ENCODE measurements at regions not wholly inside any gene's neighbourhood (a gene's known extent, or its start where the extent isn't known, plus 50 kb on each side); places are given as distances from the start of the nearest gene placed in this dataset.

- no peak for ATAC-seq
- TF ChIP-seq PPARA (CRISPR knock-in tag; IDR thresholded peaks at IDR 0.05; ENCODE audit: borderline replicate concordance) (no peak), ZNF70 (CRISPR knock-in tag; IDR thresholded peaks at IDR 0.05) (no peak), ZFP3 (CRISPR knock-in tag; IDR thresholded peaks at IDR 0.05) (no peak), CSDC2 (CRISPR knock-in tag; IDR thresholded peaks at IDR 0.05) (no peak), POU6F1 (CRISPR knock-in tag; IDR thresholded peaks at IDR 0.05; ENCODE audit: borderline replicate concordance, low read depth) (no peak), OSR1 (CRISPR knock-in tag; IDR thresholded peaks at IDR 0.05) (no peak), ZFP30 (CRISPR knock-in tag; IDR thresholded peaks at IDR 0.05) (no peak), ZNF8 (CRISPR knock-in tag; IDR thresholded peaks at IDR 0.05) (no peak), ZC3H10 (CRISPR knock-in tag; IDR thresholded peaks at IDR 0.05) (no peak), BACH2 (CRISPR knock-in tag; IDR thresholded peaks at IDR 0.05; ENCODE audit: borderline replicate concordance) (no peak), ZNF565 (CRISPR knock-in tag; conservative IDR thresholded peaks at IDR 0.05; ENCODE audit: low read depth) (no peak), ISL1 (CRISPR knock-in tag; IDR thresholded peaks at IDR 0.05) (no peak), CSRNP3 (CRISPR knock-in tag; IDR thresholded peaks at IDR 0.05) (no peak), TOX (CRISPR knock-in tag; IDR thresholded peaks at IDR 0.05; ENCODE audit: borderline replicate concordance) (no peak), CREB5 (CRISPR knock-in tag; IDR thresholded peaks at IDR 0.05; ENCODE audit: low read depth) (no peak), TCF4 (CRISPR knock-in tag; IDR thresholded peaks at IDR 0.05; ENCODE audit: borderline replicate concordance) (no peak), TSHZ2 (CRISPR knock-in tag; IDR thresholded peaks at IDR 0.05) (no peak)
Measured at GRCh38 chr6:50600280-50600679, 113.0 kb upstream of the TFAP2D start.

GRCh38 chr6:50602292-50602691 lies 111.0 kb upstream of the TFAP2D start:
- TF ChIP-seq ISL1 (CRISPR knock-in tag; IDR thresholded peaks at IDR 0.05), result no peak
- no peak; the same call in 2 of the 3 replicates for ATAC-seq

GRCh38 chr6:50608421-50608820 lies 104.9 kb upstream of the TFAP2D start:
- TF ChIP-seq ZNF70 (CRISPR knock-in tag; IDR thresholded peaks at IDR 0.05) (no peak), ZNF565 (CRISPR knock-in tag; conservative IDR thresholded peaks at IDR 0.05; ENCODE audit: low read depth) (no peak), POU6F1 (CRISPR knock-in tag; IDR thresholded peaks at IDR 0.05; ENCODE audit: borderline replicate concordance, low read depth) (no peak), RARB (CRISPR knock-in tag; IDR thresholded peaks at IDR 0.05) (no peak), ISL1 (CRISPR knock-in tag; IDR thresholded peaks at IDR 0.05) (no peak), CREB5 (CRISPR knock-in tag; IDR thresholded peaks at IDR 0.05; ENCODE audit: low read depth) (no peak), PATZ1 (CRISPR knock-in tag; IDR thresholded peaks at IDR 0.05; ENCODE audit: borderline replicate concordance) (no peak), TCF4 (CRISPR knock-in tag; IDR thresholded peaks at IDR 0.05; ENCODE audit: borderline replicate concordance) (no peak), OSR1 (CRISPR knock-in tag; IDR thresholded peaks at IDR 0.05) (no peak), CSDC2 (CRISPR knock-in tag; IDR thresholded peaks at IDR 0.05) (no peak), GLIS3 (CRISPR knock-in tag; IDR thresholded peaks at IDR 0.05) (no peak), TSHZ2 (CRISPR knock-in tag; IDR thresholded peaks at IDR 0.05) (no peak), ZC3H10 (CRISPR knock-in tag; IDR thresholded peaks at IDR 0.05) (no peak), BACH2 (CRISPR knock-in tag; IDR thresholded peaks at IDR 0.05; ENCODE audit: borderline replicate concordance) (no peak)
- no peak for ATAC-seq

Measured in SK-N-SH treated with all-trans-retinoic acid at 6 μM for 48 hours (cell line).